Testis (tissue), 2 donors: ENCODE measurements at regions not wholly inside any gene's neighbourhood (a gene's known extent, or its start where the extent isn't known, plus 50 kb on each side); places are given as distances from the start of the nearest gene placed in this dataset.

Source experiments
- CTCF ChIP-seq, 3 experiments: fragments of 450-650 bp in 2 of 3; fragments of 200-600 bp in 1 of 3; sonication (generic) in 1 of 3; IDR thresholded peaks; one replicate each; pipeline ENCODE4 v1.5.1; 2016 to 2019; ENCODE audit warnings: antibody characterized with exemption in 3 of 3, mild to moderate bottlenecking in 2 of 3, moderate library complexity in 1 of 3
- POLR2A ChIP-seq: fragments of 450-650 bp; IDR thresholded peaks from one replicate; pipeline ENCODE4 v1.6.1; 2017; ENCODE audit warnings: antibody characterized with exemption, mild to moderate bottlenecking, moderate library complexity

GRCh38 chr13:84076280-84076679 lies 194.0 kb upstream of the SLITRK1 start:
- no peak for TF ChIP-seq CTCF (IDR thresholded peaks at IDR 0.05)
- no peak for TF ChIP-seq POLR2A
